Right lung (tissue), 2 donors: ENCODE measurements at regions not wholly inside any gene's neighbourhood (a gene's known extent, or its start where the extent isn't known, plus 50 kb on each side); places are given as distances from the start of the nearest gene placed in this dataset.

Experiments
- DNase-seq, 2 donors: peaks; one replicate each; pipeline ENCODE4 v3.0.0-alpha.2; 2013

DNA sequence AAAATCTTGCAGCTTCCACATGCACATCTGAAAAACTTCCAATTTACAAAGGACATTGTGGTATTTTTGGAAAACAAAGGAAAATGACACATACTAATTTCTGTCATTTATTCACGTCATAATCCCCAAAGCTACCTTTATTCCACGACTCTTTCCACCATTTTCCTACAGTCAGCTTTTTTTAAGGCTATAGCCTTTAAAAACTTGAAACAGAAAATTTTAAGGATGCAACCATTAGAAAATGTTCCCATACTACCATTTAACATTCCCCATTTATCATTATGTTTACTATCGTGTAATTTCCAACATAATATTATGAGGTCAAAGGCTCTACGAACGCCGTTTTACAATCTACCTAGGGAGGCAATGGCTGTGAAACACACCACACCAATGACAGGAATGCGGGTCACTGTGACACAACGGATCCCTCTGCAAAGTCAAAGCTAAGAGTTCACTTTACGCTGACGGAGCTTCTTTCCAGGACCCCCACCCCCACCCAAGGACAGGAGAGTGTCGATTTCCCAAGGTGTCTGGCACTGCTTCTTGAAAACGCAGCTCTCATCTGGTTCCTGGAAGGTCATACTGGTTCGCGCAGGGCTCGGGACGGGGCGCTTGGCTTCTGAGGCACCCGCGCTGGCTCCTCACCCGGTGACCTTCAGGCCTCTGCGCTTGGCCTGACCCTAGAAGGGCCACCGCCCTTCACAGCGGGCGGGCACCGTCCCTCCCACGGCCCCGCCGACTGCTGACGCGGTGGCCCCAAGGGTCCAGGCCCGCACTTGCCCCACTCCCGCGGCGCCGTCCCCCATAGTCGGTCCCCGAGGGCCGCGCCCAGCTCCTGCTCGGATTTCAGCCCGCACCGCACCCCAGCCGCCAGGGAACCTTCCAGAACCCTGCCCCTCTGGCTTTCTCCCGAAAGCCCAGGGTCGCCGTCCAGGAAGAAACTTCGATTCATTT lies 50.5 kb upstream of the ATF3 start:
- DNase-seq: no peak

DNA sequence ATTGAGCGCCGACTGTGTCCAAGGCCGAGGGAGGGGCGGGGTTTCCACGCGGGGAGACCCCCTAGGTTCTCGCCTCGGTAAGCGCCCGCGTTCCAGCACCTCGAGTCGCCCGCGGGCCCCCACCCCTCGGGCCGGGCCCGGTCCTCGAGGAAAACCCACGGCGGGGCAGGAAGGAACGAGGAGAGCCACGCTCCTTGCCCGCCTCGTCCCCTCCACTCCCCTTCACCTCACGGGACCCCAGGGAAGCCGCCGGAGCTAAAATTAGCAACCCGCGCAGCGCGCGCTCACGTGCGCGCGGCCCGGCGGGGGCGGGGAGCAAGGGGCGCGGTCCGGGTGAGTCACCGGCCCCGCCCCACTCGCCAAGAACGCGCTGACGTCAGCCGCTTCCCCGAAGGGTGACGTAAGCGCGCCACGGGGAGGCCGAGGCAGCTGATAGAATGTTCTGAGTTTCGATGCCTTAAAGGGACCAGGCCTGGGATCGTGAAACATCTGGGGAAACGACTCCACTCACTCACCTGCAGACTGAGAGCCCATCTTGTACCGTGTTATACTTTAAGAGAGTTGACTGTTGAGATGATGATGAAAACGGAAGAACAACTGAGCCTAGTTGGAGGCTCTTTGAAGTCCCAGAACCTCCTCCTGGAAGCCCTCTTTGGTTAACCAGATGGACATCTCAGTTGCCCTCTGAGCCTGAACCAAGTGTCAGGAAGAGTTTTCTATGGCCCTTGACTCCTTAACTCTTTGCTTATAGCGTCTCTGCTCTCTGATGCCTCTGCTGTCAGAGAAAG lies 49.7 kb upstream of the ATF3 start:
- peak; percentile 96 for DNase-seq
